WTC11 (cell line): ENCODE measurements at regions not wholly inside any gene's neighbourhood (a gene's known extent, or its start where the extent isn't known, plus 50 kb on each side); places are given as distances from the start of the nearest gene placed in this dataset.

ENCODE experiments used
- ATAC-seq: fragments of 200-7000 bp; cut with Tn5 transposase; 2 replicates; pipeline ENCODE4 v1.10.0; 2021; ENCODE audit warnings: mild to moderate bottlenecking, moderate library complexity
- CTCF ChIA-PET: fragments of 300-600 bp; sonication (Branson Sonifier 250); formaldehyde crosslinking; loops from one replicate; lab custom pipeline; 2021; ENCODE audit warnings: antibody characterized with exemption; lab: Charles Lee
- POLR2A ChIA-PET: fragments of 350-600 bp; sonication (Branson Sonifier 250); formaldehyde crosslinking; loops from one replicate; lab custom pipeline; 2021; ENCODE audit warnings: antibody characterized with exemption; lab: Charles Lee
- DNase-seq: peaks from one replicate; pipeline ENCODE4 v3.0.0; 2021; ENCODE audit warnings: low spot score
- H3K27ac Mint-ChIP-seq: 2 replicates; pipeline ENCODE4 v1.8.0; 2021; ENCODE audit warnings: mixed read lengths
- H3K27me3 Mint-ChIP-seq: 2 replicates; pipeline ENCODE4 v1.8.0; 2021; ENCODE audit warnings: low read depth, mild to moderate bottlenecking, moderate library complexity, mixed read lengths
- H3K36me3 Mint-ChIP-seq: 2 replicates; pipeline ENCODE4 v1.8.0; 2021; ENCODE audit warnings: mixed read lengths
- H3K4me1 Mint-ChIP-seq: 2 replicates; pipeline ENCODE4 v1.8.0; 2022; ENCODE audit warnings: mixed read lengths
- H3K4me3 Mint-ChIP-seq: 2 replicates; pipeline ENCODE4 v1.8.0; 2021; ENCODE audit warnings: mild to moderate bottlenecking, moderate library complexity, mixed read lengths
- H3K9me3 Mint-ChIP-seq: 2 replicates; pipeline ENCODE4 v1.8.0; 2021; ENCODE audit warnings: mixed read lengths
- ATF2 ChIP-seq: sonication (generic); formaldehyde crosslinking; IDR thresholded peaks from 2 replicates; pipeline ENCODE4 v1.8.1; 2022; ENCODE audit warnings: low read depth, missing genetic modification reagents, borderline replicate concordance
- CDX4 ChIP-seq: fragments of 250-450 bp; sonication (Bioruptor Pico); IDR thresholded peaks from 2 replicates; pipeline ENCODE4 v1.9.0; 2021; ENCODE audit warnings: moderate library complexity, mild to moderate bottlenecking, inconsistent platforms, borderline replicate concordance
- CTCF ChIP-seq: fragments of 200-600 bp; IDR thresholded peaks from 2 replicates; pipeline ENCODE4 v1.8.0; 2022; ENCODE audit warnings: antibody characterized with exemption
- ETV6 ChIP-seq: sonication (generic); formaldehyde crosslinking; IDR thresholded peaks from 2 replicates; pipeline ENCODE4 v1.8.1; 2022; ENCODE audit warnings: mild to moderate bottlenecking, missing genetic modification reagents
- GRHL2 ChIP-seq: fragments of 250-450 bp; sonication (Bioruptor Pico); IDR thresholded peaks from 2 replicates; pipeline ENCODE4 v1.8.0; 2022; ENCODE audit warnings: mild to moderate bottlenecking, moderate library complexity; ENCODE audit not compliant: insufficient replicate concordance, severe bottlenecking
- JUN ChIP-seq: sonication (generic); formaldehyde crosslinking; IDR thresholded peaks from 2 replicates; pipeline ENCODE4 v1.8.0; 2023; ENCODE audit warnings: mild to moderate bottlenecking, missing genetic modification reagents
- KAT7 ChIP-seq: sonication (generic); formaldehyde crosslinking; IDR thresholded peaks from 2 replicates; pipeline ENCODE4 v1.8.1; 2023; ENCODE audit warnings: missing genetic modification reagents, mild to moderate bottlenecking, borderline replicate concordance
- MXD4 ChIP-seq: fragments of 250-450 bp; sonication (Bioruptor Pico); IDR thresholded peaks from 2 replicates; pipeline ENCODE4 v1.8.0; 2021; ENCODE audit warnings: mild to moderate bottlenecking, moderate library complexity, borderline replicate concordance
- MYBL2 ChIP-seq: sonication (generic); formaldehyde crosslinking; IDR thresholded peaks from 2 replicates; pipeline ENCODE4 v1.8.1; 2023; ENCODE audit warnings: mild to moderate bottlenecking, moderate library complexity, missing genetic modification reagents
- NFATC4 ChIP-seq: fragments of 250-450 bp; sonication (Bioruptor Pico); IDR thresholded peaks from 2 replicates; pipeline ENCODE4 v1.9.0; 2021; ENCODE audit warnings: mild to moderate bottlenecking
- PRRX2 ChIP-seq: fragments of 250-450 bp; sonication (Bioruptor Pico); IDR thresholded peaks from 2 replicates; pipeline ENCODE4 v1.8.0; 2021; ENCODE audit warnings: mild to moderate bottlenecking
- RELA ChIP-seq: sonication (generic); formaldehyde crosslinking; IDR thresholded peaks from 2 replicates; pipeline ENCODE4 v1.8.1; 2022; ENCODE audit warnings: missing genetic modification reagents, mild to moderate bottlenecking, borderline replicate concordance
- SMAD3 ChIP-seq: sonication (generic); formaldehyde crosslinking; IDR thresholded peaks from 2 replicates; pipeline ENCODE4 v1.8.0; 2022; ENCODE audit warnings: missing genetic modification reagents, mild to moderate bottlenecking, borderline replicate concordance
- SP1 ChIP-seq: sonication (generic); formaldehyde crosslinking; conservative IDR thresholded peaks from 2 replicates; pipeline ENCODE4 v1.8.1; 2022; ENCODE audit warnings: missing genetic modification reagents
- STAT6 ChIP-seq: sonication (generic); formaldehyde crosslinking; conservative IDR thresholded peaks from 2 replicates; pipeline ENCODE4 v1.8.1; 2023; ENCODE audit warnings: mild to moderate bottlenecking, low read depth, missing genetic modification reagents, moderate library complexity
- USF2 ChIP-seq: sonication (generic); formaldehyde crosslinking; IDR thresholded peaks from 2 replicates; pipeline ENCODE4 v1.8.1; 2023; ENCODE audit warnings: mild to moderate bottlenecking, missing genetic modification reagents, moderate library complexity
- ZNF138 ChIP-seq: sonication (generic); formaldehyde crosslinking; conservative IDR thresholded peaks from 2 replicates; pipeline ENCODE4 v1.8.1; 2022; ENCODE audit warnings: mild to moderate bottlenecking, moderate library complexity, missing genetic modification reagents
- ZSCAN18 ChIP-seq: fragments of 250-450 bp; sonication (Bioruptor Pico); IDR thresholded peaks from 2 replicates; pipeline ENCODE4 v2.1.2; 2022; ENCODE audit warnings: mild to moderate bottlenecking, moderate library complexity

GRCh38 chr19:30093966-30094755 lies 152.1 kb downstream of the URI1 start:
- H3K4me3 Mint-ChIP-seq, result no peak overlapping the region
- no peak overlapping the region for H3K27ac Mint-ChIP-seq
- no peaks in the 10 kb centered on the region; the same call in 1 of the 2 replicates for H3K4me1 Mint-ChIP-seq
- ChIA-PET CTCF (interaction anchor here (0.5 to 1.0 kb wide), 2 partner anchors 10 to 556 kb away, joined by 3 to 4 read pairs; no protein-coding TSS in a partner anchor), POLR2A (no interaction called here)
- ATAC-seq (no peak), DNase-seq (no peak)
- H3K9me3 Mint-ChIP-seq, result no peaks in the 10 kb centered on the region
- no peaks in the 10 kb centered on the region for H3K36me3 Mint-ChIP-seq
- no peaks in the 10 kb centered on the region for H3K27me3 Mint-ChIP-seq
- TF ChIP-seq NFATC4 (CRISPR knock-in tag) (no peak), CTCF (no peak), PRRX2 (CRISPR knock-in tag) (no peak), ATF2 (CRISPR knock-in tag) (no peak), STAT6 (no peak), USF2 (CRISPR knock-in tag) (no peak)

- ChIA-PET CTCF (interaction anchor here (1.0 kb wide), 1 partner anchor 556 kb away, joined by 3 read pairs; no protein-coding TSS in a partner anchor), POLR2A (no interaction called here)
- Mint-ChIP-seq H3K27me3 (no peaks in the 10 kb centered on the region), H3K27ac (no peak overlapping the region), H3K4me1 (no peaks in the 10 kb centered on the region; the same call in 1 of the 2 replicates), H3K36me3 (no peaks in the 10 kb centered on the region), H3K9me3 (peaks cover under 1% of the 10 kb centered on the region), H3K4me3 (no peak overlapping the region)
- DNase-seq (no peak), ATAC-seq (no peak)
- TF ChIP-seq MYBL2 (CRISPR knock-in tag) (no peak), RELA (CRISPR knock-in tag) (no peak), CTCF (no peak), MXD4 (no peak), GRHL2 (CRISPR knock-in tag) (no peak), SP1 (CRISPR knock-in tag) (no peak), ZNF138 (CRISPR knock-in tag) (no peak), KAT7 (CRISPR knock-in tag) (no peak), CDX4 (CRISPR knock-in tag) (no peak), JUN (no peak), ETV6 (CRISPR knock-in tag) (no peak), PRRX2 (CRISPR knock-in tag) (no peak), SMAD3 (CRISPR knock-in tag) (no peak), ZSCAN18 (CRISPR knock-in tag) (no peak)
Measured at GRCh38 chr19:30094756-30095140, 152.7 kb downstream of the URI1 start.
